IMR-90 (cell line): ENCODE measurements at regions not wholly inside any gene's neighbourhood (a gene's known extent, or its start where the extent isn't known, plus 50 kb on each side); places are given as distances from the start of the nearest gene placed in this dataset.

Experiments used
- CTCF ChIP-seq: conservative IDR thresholded peaks from 2 replicates; pipeline ENCODE4 v1.5.1; 2012; ENCODE audit warnings: mild to moderate bottlenecking, low read depth, low read length, improper control_type of control experiment
- POLR2A ChIP-seq: IDR thresholded peaks from 2 replicates; pipeline ENCODE4 v1.6.1; 2012; ENCODE audit warnings: mild to moderate bottlenecking, low read depth, low read length
- RAD21 ChIP-seq: IDR thresholded peaks from 2 replicates; pipeline ENCODE4 v1.6.1; 2012; ENCODE audit warnings: low read length, improper control_type of control experiment

DNA sequence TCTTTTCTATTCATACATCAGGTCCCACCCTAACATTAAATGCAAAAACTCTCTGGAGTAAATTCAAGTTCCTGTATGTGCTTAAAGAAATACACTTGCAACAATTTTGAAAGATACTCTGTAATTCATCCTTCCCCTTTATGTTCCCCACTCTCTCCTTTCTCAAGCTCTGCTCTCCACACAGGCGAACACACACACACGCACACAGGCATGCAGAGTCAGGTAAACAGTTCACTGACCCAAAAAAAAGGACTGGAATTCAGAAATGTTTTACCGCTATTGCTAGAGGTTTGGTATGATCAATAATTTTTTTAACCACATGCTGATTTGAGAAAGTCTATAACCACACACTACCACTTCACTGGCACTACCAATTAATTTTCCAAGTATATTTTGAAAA lies 152.4 kb upstream of the TMCC3 start:
- no peak for TF ChIP-seq RAD21
- no peak for TF ChIP-seq POLR2A
- TF ChIP-seq CTCF: no peak
